ENCODE measurements at regions not wholly inside any gene's neighbourhood (a gene's known extent, or its start where the extent isn't known, plus 50 kb on each side); places are given as distances from the start of the nearest gene placed in this dataset.

GRCh38 chr10:84990713-84991112, 662.3 kb downstream of the CCSER2 start:
- H3K4me3 Mint-ChIP-seq (ENCODE audit: low read depth, unreplicated experiment) = no peak overlapping the region
- BruUV-seq (replicated peaks) = no TSS peak
- no peaks in the 10 kb centered on the region for H3K36me3 Mint-ChIP-seq (ENCODE audit: insufficient read depth, unreplicated experiment)
- TF ChIP-seq CTCF (IDR thresholded peaks at IDR 0.05; ENCODE audit: unreplicated experiment) = no peak
- DNase-seq = no peak
- peaks cover 2% of the 10 kb centered on the region for H3K9me3 Mint-ChIP-seq (ENCODE audit: low read depth, unreplicated experiment)
- peaks cover 9% of the 10 kb centered on the region for H3K27me3 Mint-ChIP-seq (ENCODE audit: unreplicated experiment)
- intact Hi-C loops (cut with micrococcal nuclease; ENCODE audit: unreplicated experiment) = no loop called here
- H3K4me1 Mint-ChIP-seq (ENCODE audit: low read depth, unreplicated experiment) = no peaks in the 10 kb centered on the region
- no peak overlapping the region for H3K27ac Mint-ChIP-seq (ENCODE audit: unreplicated experiment)
- CTCF ChIA-PET = no interaction called here

GRCh38 chr10:84991301-84991700, 662.9 kb downstream of the CCSER2 start:
- H3K9me3 Mint-ChIP-seq (ENCODE audit: low read depth, unreplicated experiment) = peaks cover 2% of the 10 kb centered on the region
- intact Hi-C loops (cut with micrococcal nuclease; ENCODE audit: unreplicated experiment) = no loop called here
- CTCF ChIA-PET = no interaction called here
- no peak for TF ChIP-seq CTCF (IDR thresholded peaks at IDR 0.05; ENCODE audit: unreplicated experiment)
- no peak for DNase-seq
- peaks cover 13% of the 10 kb centered on the region for H3K27me3 Mint-ChIP-seq (ENCODE audit: unreplicated experiment)
- H3K27ac Mint-ChIP-seq (ENCODE audit: unreplicated experiment) = no peak overlapping the region
- BruUV-seq (replicated peaks) = no TSS peak
- H3K36me3 Mint-ChIP-seq (ENCODE audit: insufficient read depth, unreplicated experiment) = no peaks in the 10 kb centered on the region
- H3K4me1 Mint-ChIP-seq (ENCODE audit: low read depth, unreplicated experiment) = no peaks in the 10 kb centered on the region
- H3K4me3 Mint-ChIP-seq (ENCODE audit: low read depth, unreplicated experiment) = no peak overlapping the region

- BruUV-seq (replicated peaks) = no TSS peak
- H3K27me3 Mint-ChIP-seq (ENCODE audit: unreplicated experiment) = peaks cover 13% of the 10 kb centered on the region
- no peak for TF ChIP-seq CTCF (IDR thresholded peaks at IDR 0.05; ENCODE audit: unreplicated experiment)
- no peaks in the 10 kb centered on the region for H3K36me3 Mint-ChIP-seq (ENCODE audit: insufficient read depth, unreplicated experiment)
- CTCF ChIA-PET = no interaction called here
- no peak for DNase-seq
- no peak overlapping the region for H3K4me3 Mint-ChIP-seq (ENCODE audit: low read depth, unreplicated experiment)
- H3K4me1 Mint-ChIP-seq (ENCODE audit: low read depth, unreplicated experiment) = no peaks in the 10 kb centered on the region
- H3K27ac Mint-ChIP-seq (ENCODE audit: unreplicated experiment) = no peak overlapping the region
- intact Hi-C loops (cut with micrococcal nuclease; ENCODE audit: unreplicated experiment) = no loop called here
- peaks cover 2% of the 10 kb centered on the region for H3K9me3 Mint-ChIP-seq (ENCODE audit: low read depth, unreplicated experiment)
These were observed 665.1 kb downstream of the CCSER2 start for GRCh38 chr10:84993251-84994035.

GRCh38 chr10:84994722-84995121, 666.3 kb downstream of the CCSER2 start:
- Mint-ChIP-seq H3K9me3 (ENCODE audit: low read depth, unreplicated experiment) (peaks cover 4% of the 10 kb centered on the region), H3K36me3 (ENCODE audit: insufficient read depth, unreplicated experiment) (no peaks in the 10 kb centered on the region), H3K27ac (ENCODE audit: unreplicated experiment) (no peak overlapping the region), H3K27me3 (ENCODE audit: unreplicated experiment) (peaks cover 13% of the 10 kb centered on the region), H3K4me1 (ENCODE audit: low read depth, unreplicated experiment) (no peaks in the 10 kb centered on the region), H3K4me3 (ENCODE audit: low read depth, unreplicated experiment) (no peak overlapping the region)
- DNase-seq = no peak
- intact Hi-C loops (cut with micrococcal nuclease; ENCODE audit: unreplicated experiment) = no loop called here
- BruUV-seq (replicated peaks) = no TSS peak
- no peak for TF ChIP-seq CTCF (IDR thresholded peaks at IDR 0.05; ENCODE audit: unreplicated experiment)
- CTCF ChIA-PET = no interaction called here
